GM06990 (cell line): ENCODE measurements at regions not wholly inside any gene's neighbourhood (a gene's known extent, or its start where the extent isn't known, plus 50 kb on each side); places are given as distances from the start of the nearest gene placed in this dataset.

Source experiments
- DNase-seq: peaks from one replicate; pipeline ENCODE4 v3.0.0-alpha.2; 2011; ENCODE audit not compliant: insufficient read length; ENCODE audit errors: extremely low read depth
- H3K27me3 ChIP-seq: replicated peaks from 2 replicates; pipeline ENCODE4 v1.6.0; 2011; ENCODE audit warnings: low read length; ENCODE audit not compliant: control insufficient read depth, insufficient read depth
- H3K36me3 ChIP-seq: 2 replicates; pipeline ENCODE4 v1.5.1; 2011; ENCODE audit warnings: low read length; ENCODE audit not compliant: control insufficient read depth, insufficient read depth
- H3K4me3 ChIP-seq: replicated peaks from 2 replicates; pipeline ENCODE4 v1.5.1; 2011; ENCODE audit warnings: low read depth, mild to moderate bottlenecking, control low read depth, low read length
- TF ChIP-seq, protein P1 (sequence below): IDR thresholded peaks from 2 replicates; pipeline ENCODE4 v1.5.1; 2011; ENCODE audit warnings: low read length, control low read depth, mild to moderate bottlenecking, inconsistent platforms; ENCODE audit not compliant: insufficient read depth, poor library complexity, severe bottlenecking

- DNase-seq, result no peak
- TF ChIP-seq, protein P1, sequence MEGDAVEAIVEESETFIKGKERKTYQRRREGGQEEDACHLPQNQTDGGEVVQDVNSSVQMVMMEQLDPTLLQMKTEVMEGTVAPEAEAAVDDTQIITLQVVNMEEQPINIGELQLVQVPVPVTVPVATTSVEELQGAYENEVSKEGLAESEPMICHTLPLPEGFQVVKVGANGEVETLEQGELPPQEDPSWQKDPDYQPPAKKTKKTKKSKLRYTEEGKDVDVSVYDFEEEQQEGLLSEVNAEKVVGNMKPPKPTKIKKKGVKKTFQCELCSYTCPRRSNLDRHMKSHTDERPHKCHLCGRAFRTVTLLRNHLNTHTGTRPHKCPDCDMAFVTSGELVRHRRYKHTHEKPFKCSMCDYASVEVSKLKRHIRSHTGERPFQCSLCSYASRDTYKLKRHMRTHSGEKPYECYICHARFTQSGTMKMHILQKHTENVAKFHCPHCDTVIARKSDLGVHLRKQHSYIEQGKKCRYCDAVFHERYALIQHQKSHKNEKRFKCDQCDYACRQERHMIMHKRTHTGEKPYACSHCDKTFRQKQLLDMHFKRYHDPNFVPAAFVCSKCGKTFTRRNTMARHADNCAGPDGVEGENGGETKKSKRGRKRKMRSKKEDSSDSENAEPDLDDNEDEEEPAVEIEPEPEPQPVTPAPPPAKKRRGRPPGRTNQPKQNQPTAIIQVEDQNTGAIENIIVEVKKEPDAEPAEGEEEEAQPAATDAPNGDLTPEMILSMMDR, result no peak
- no peak overlapping the region for H3K4me3 ChIP-seq
These were observed 59.7 kb upstream of the RASGEF1B start for GRCh38 chr4:81531410-81531809.

DNA sequence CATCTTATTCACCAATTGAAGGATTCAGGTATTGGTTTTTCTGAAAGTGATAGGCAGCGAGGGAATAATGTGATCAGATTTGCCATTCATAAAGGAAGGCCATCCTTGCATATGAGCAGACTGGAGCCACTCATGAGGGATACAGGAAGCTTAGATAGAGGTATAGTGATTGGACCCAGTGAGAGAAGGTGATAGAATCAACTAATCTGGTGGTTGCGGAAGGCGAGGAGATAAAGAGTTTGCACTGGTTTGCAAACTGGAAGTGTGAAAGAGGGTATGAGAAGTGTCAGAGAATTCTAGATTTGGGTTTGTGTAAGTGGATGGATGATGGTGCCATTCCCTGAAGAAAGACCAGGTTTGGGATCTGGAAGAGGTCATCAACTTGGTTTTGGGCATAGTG lies 57.3 kb upstream of the RASGEF1B start:
- no peak for DNase-seq
- TF ChIP-seq, protein P1, result no peak
- no peaks in the 10 kb centered on the region for H3K36me3 ChIP-seq
- H3K4me3 ChIP-seq, result no peak overlapping the region
- no peaks in the 10 kb centered on the region for H3K27me3 ChIP-seq

More at GRCh38 chr4:81531410-81531809, 59.7 kb upstream of the RASGEF1B start:
- H3K27me3 ChIP-seq, result no peaks in the 10 kb centered on the region
- no peaks in the 10 kb centered on the region for H3K36me3 ChIP-seq

DNA sequence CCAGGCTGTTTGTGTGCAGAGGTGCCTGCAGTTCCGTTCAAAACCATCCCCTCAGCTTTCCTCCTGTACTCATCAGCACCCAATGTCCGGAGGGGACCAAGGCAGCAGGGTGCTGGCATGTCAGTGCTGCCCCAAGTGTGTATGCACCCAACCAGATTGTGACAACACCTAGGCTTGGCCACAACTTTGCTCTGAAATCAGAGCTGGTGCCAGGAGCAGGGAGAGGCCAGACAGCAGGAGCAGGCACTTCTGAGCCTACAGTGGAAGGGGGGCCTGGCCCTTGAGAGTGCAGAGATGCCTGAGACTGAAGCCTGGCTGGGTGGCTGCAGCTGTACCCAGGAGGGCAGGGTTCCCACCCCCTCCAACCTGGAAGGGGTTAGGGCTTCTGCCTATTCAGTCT lies 56.5 kb upstream of the RASGEF1B start:
- no peak overlapping the region for H3K4me3 ChIP-seq
- no peaks in the 10 kb centered on the region for H3K27me3 ChIP-seq
- no peak for DNase-seq
- TF ChIP-seq, protein P1, result no peak
- no peaks in the 10 kb centered on the region for H3K36me3 ChIP-seq

DNA sequence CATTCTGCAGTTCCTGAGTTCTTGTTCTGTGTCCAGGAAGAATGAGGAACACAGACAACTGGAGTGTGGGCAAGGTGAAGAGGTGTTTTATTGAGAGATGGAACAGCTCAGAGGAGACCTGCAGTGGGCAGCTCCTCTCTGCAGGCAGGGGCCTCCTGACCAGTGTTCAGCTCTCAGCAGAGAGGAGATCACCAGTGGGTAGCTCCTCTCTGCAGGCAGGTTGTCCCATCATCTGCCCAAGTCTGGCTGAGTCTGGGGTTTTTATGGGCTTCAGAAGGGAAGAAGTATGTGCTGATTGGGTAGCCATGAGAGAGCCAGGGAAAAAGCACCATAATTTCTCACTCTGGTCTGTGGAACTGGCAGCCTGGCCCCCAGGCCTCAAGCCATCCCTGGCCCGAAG lies 56.0 kb upstream of the RASGEF1B start:
- no peak for DNase-seq
- Histone ChIP-seq H3K36me3 (no peaks in the 10 kb centered on the region), H3K27me3 (no peaks in the 10 kb centered on the region), H3K4me3 (no peak overlapping the region)
- TF ChIP-seq, protein P1, result no peak

GRCh38 chr4:81527115-81527514 lies 55.4 kb upstream of the RASGEF1B start:
- DNase-seq, result no peak
- Histone ChIP-seq H3K4me3 (no peak overlapping the region), H3K36me3 (no peaks in the 10 kb centered on the region), H3K27me3 (no peaks in the 10 kb centered on the region)
- TF ChIP-seq, protein P1, result no peak

- no peak for DNase-seq
- Histone ChIP-seq H3K27me3 (no peaks in the 10 kb centered on the region), H3K4me3 (no peak overlapping the region), H3K36me3 (no peaks in the 10 kb centered on the region)
- TF ChIP-seq, protein P1, result no peak
These were observed 55.0 kb upstream of the RASGEF1B start for GRCh38 chr4:81526706-81527105.
